ENCODE measurements at regions not wholly inside any gene's neighbourhood (a gene's known extent, or its start where the extent isn't known, plus 50 kb on each side); places are given as distances from the start of the nearest gene placed in this dataset.

GRCh38 chr2:228819701-228820100, 451.4 kb downstream of the PID1 start:
- no peak for TF ChIP-seq CTCF (CRISPR knock-in tag; IDR thresholded peaks at IDR 0.05)
- TF ChIP-seq ZFX (CRISPR knock-in tag; IDR thresholded peaks at IDR 0.05; ENCODE audit: low read depth): no peak
- no peak for TF ChIP-seq EZH2 (conservative IDR thresholded peaks at IDR 0.05; ENCODE audit: low read depth, low read length)
- TF ChIP-seq CHCHD3 (CRISPR knock-in tag; IDR thresholded peaks at IDR 0.05): no peak
- TF ChIP-seq FOXP4 (CRISPR knock-in tag; IDR thresholded peaks at IDR 0.05): no peak
- TF ChIP-seq BHLHE40 (IDR thresholded peaks at IDR 0.05; ENCODE audit: low read length): no peak
- no peak for TF ChIP-seq ZBTB2 (CRISPR knock-in tag; IDR thresholded peaks at IDR 0.05; ENCODE audit: low read depth)
- TF ChIP-seq RFX5 (IDR thresholded peaks at IDR 0.05; ENCODE audit: low read depth, low read length): no peak
- TF ChIP-seq GTF2F1 (IDR thresholded peaks at IDR 0.05; ENCODE audit: low read length): no peak

All from HepG2 (cell line).